Brain microvascular endothelial cell (primary cell): ENCODE measurements at regions not wholly inside any gene's neighbourhood (a gene's known extent, or its start where the extent isn't known, plus 50 kb on each side); places are given as distances from the start of the nearest gene placed in this dataset.

Experiments
- DNase-seq: peaks from one replicate; pipeline ENCODE4 v3.0.0-alpha.2; 2020
- H3K27ac ChIP-seq: fragments of 250-450 bp; sonication (Bioruptor Pico); 2 replicates; pipeline ENCODE4 v1.5.1; 2020; ENCODE audit warnings: mild to moderate bottlenecking, moderate library complexity
- H3K27me3 ChIP-seq: fragments of 250-450 bp; sonication (Bioruptor Pico); replicated peaks from 2 replicates; pipeline ENCODE4 v1.5.1; 2020; ENCODE audit warnings: mild to moderate bottlenecking
- H3K36me3 ChIP-seq: fragments of 250-450 bp; sonication (Bioruptor Pico); replicated peaks from 2 replicates; pipeline ENCODE4 v1.5.1; 2020; ENCODE audit warnings: mild to moderate bottlenecking
- H3K4me3 ChIP-seq: 2 replicates; pipeline ENCODE4 v1.5.1; 2011; ENCODE audit warnings: low read depth, mild to moderate bottlenecking, control low read depth, low read length, moderate library complexity
- in situ Hi-C: cut with HindIII; loops from 2 replicates; pipeline ENCODE4 v1.10.0; 2017; ENCODE audit warnings: low sequenced_read_pairs, low pct_ligation_motif_present
- TF ChIP-seq, protein P1 (sequence below): IDR thresholded peaks from 2 replicates; pipeline ENCODE4 v1.5.1; 2011; ENCODE audit warnings: low read depth, mild to moderate bottlenecking, moderate library complexity, low read length, control low read depth, inconsistent platforms; ENCODE audit errors: missing control alignments

DNA sequence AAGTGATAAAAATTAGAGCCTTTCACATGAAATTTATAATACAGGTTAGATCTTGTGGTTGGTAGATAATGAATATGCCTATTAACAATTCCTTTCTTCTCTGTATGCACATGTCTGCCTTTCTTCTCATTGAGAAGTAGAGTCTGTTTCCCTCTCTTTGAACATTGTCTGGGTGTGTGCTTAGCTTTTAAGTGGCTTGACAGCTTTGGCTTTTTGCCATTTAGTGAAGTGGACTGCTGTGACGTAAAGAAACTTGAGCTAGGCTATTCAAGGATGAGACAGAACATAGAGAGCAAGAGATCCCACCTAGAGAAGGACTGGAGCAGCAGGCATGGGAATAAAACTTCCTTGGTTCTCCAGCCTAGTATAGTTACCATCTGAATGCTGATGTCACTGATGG is 996.7 kb upstream of the CELF2 start:
- H3K4me3 ChIP-seq, result no peak overlapping the region
- TF ChIP-seq, protein P1, sequence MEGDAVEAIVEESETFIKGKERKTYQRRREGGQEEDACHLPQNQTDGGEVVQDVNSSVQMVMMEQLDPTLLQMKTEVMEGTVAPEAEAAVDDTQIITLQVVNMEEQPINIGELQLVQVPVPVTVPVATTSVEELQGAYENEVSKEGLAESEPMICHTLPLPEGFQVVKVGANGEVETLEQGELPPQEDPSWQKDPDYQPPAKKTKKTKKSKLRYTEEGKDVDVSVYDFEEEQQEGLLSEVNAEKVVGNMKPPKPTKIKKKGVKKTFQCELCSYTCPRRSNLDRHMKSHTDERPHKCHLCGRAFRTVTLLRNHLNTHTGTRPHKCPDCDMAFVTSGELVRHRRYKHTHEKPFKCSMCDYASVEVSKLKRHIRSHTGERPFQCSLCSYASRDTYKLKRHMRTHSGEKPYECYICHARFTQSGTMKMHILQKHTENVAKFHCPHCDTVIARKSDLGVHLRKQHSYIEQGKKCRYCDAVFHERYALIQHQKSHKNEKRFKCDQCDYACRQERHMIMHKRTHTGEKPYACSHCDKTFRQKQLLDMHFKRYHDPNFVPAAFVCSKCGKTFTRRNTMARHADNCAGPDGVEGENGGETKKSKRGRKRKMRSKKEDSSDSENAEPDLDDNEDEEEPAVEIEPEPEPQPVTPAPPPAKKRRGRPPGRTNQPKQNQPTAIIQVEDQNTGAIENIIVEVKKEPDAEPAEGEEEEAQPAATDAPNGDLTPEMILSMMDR, result no peak
- H3K27me3 ChIP-seq, result no peaks in the 10 kb centered on the region
- in situ Hi-C loops, result no loop called here
- H3K27ac ChIP-seq, result no peak overlapping the region
- no peaks in the 10 kb centered on the region for H3K36me3 ChIP-seq
- DNase-seq, result no peak

DNA sequence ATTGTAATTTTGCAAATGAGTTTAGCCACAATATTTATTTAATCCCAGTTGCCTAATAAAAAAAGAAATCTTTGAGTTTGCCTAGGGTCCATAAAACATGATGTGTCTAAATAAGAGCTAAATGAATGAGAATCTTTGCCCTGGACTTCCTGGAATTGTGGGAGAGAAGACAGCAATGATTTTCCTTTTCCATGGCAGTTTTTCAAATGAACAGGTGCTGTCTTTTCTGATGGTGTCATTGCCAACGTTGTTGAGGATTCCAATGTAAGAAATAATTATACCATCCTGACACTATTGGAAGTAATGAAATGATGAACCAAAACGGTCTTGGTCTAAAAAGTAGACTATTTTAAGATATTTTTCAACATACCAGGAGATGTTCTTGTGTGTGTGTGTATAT is 984.7 kb upstream of the CELF2 start:
- no peaks in the 10 kb centered on the region for H3K27me3 ChIP-seq
- TF ChIP-seq, protein P1, result no peak
- DNase-seq, result no peak
- no peaks in the 10 kb centered on the region for H3K36me3 ChIP-seq
- no peak overlapping the region for H3K27ac ChIP-seq
- H3K4me3 ChIP-seq, result no peak overlapping the region
- in situ Hi-C loops, result no loop called here

DNA sequence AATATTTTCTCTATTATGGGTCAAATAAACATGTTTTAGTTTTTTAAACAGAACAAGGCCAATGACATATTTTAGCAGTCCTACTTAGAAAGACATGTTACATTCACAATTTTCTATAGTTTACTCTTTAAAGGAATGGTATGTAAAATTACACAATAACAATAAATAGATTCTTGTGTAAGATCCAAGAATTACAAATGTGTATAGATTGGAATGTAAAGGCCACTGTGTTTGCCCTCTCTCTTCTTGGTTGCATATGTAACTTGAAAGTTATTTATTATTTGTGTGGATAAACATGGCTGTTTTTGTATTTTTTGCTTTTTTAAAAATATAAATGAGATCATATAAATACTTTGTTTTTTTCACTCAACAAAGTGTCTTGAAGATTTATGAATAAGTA is 979.3 kb upstream of the CELF2 start:
- Histone ChIP-seq H3K27ac (no peak overlapping the region), H3K27me3 (no peaks in the 10 kb centered on the region), H3K4me3 (no peak overlapping the region), H3K36me3 (no peaks in the 10 kb centered on the region)
- no peak for DNase-seq
- TF ChIP-seq, protein P1, result no peak
- in situ Hi-C loops, result no loop called here

DNA sequence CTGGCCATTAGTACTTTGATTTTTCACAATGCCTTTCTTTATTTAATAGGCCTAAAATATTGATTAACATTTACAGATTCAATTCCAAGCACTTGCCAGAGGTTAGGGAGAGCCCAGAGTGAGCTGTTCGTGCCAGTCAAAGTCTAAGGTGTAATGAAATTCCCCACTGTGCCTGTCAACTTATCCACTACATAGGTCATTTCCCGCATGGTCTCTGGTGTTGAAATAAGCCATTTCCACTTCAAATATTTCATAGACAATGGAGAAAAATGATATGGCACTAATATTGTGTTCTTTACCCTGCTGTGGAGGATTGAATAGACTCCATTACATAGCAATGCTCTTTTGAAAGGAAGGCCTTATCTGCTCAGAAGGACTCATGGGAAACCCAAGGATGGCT is 978.1 kb upstream of the CELF2 start:
- no peak for DNase-seq
- in situ Hi-C loops, result no loop called here
- H3K36me3 ChIP-seq, result no peaks in the 10 kb centered on the region
- H3K4me3 ChIP-seq, result no peak overlapping the region
- H3K27ac ChIP-seq, result no peak overlapping the region
- no peaks in the 10 kb centered on the region for H3K27me3 ChIP-seq
- TF ChIP-seq, protein P1, result no peak

DNA sequence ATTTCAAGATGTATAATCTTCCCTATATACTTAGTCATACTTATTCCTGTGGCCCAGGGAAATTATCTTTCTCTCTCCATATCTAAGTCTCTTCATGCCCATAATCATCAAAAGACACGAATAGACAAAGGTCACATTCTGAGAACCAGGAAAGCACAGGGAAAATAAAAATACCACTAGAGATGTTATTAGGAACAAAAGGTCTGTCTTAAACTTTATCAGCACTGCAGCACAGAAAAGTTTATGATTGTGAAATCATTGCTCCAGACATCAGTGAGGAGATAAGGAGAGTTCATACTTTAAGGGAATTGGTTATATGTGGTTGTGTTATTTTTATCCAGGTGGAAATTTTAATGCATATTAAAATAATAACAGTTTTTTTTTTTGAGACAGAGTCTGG is 974.6 kb upstream of the CELF2 start:
- DNase-seq, result no peak
- no peaks in the 10 kb centered on the region for H3K27me3 ChIP-seq
- H3K36me3 ChIP-seq, result no peaks in the 10 kb centered on the region
- TF ChIP-seq, protein P1, result no peak
- in situ Hi-C loops, result no loop called here
- no peak overlapping the region for H3K4me3 ChIP-seq
- no peak overlapping the region for H3K27ac ChIP-seq

DNA sequence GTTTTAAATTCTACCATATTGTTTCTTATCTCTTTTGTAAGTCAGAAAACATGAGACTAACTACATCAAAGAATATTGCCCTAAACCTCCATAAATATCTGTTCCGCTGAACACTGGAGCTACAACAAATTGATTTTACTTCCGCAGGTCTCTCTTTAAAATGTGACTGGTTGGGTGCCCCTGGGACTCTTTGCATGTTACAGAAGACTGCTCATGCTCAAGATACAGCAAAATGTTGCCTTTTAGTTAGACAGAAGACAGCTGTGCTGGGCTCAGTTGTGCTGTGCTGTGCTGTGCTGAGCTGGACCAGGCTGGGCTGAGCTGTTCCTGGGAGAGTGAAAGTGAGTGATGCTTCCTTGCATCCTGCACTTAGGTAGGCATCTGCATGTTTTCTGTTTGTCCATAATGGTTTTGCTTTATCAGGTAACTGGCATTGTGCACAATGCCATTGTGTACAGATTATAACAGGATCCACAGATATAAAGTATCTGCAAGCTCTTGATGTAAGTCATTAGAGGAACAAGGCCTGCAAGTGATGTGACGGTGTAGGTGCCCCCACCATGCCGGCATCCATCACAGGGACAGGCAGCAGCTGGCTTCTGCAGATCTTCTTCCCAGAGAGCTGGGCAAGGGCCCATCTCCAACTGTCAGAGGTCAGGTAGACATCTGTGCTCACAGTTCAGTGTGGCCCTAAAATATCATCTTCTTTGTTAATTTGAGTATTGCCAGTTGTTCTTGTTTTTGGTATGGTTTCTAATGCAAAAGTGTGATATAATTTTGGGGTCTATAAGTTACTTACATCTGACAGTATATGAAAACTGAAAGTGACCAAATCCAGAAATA is 972.5 kb upstream of the CELF2 start:
- H3K27ac ChIP-seq, result no peak overlapping the region
- no peak for DNase-seq
- no peaks in the 10 kb centered on the region for H3K27me3 ChIP-seq
- no peak overlapping the region for H3K4me3 ChIP-seq
- TF ChIP-seq, protein P1, result no peak
- no peaks in the 10 kb centered on the region for H3K36me3 ChIP-seq
- in situ Hi-C loops, result no loop called here
